ENCODE measurements at regions not wholly inside any gene's neighbourhood (a gene's known extent, or its start where the extent isn't known, plus 50 kb on each side); places are given as distances from the start of the nearest gene placed in this dataset.
"Not testable (repeated sequence)": the region's sequence is repeated elsewhere in the genome, so short reads cannot be mapped to it uniquely, and the experiment has no call there.

DNA sequence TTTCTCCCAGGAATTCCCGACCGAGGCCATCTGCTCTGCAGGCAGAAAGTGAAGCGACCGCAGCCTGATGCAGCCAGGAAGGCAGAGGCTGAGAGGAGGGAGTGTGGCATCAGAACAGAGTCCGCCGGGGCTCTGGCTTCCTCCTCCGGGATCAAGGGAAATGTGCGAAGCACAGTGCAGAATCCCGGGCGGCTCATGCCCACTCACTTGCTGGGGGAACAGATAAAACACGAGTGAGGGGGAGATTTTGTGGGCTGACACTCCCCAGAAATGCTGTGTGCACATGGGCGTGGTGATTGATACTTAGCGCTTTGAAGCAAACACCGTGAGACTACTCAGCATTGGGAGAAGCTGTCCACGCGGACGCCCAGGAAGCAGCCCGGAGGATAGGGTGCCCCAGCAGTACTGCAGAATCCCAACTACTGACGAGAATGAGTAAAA, 75.3 kb upstream of the POMP start:
- Mint-ChIP-seq H3K9me3 (no peaks in the 10 kb centered on the region), H3K4me1 (peaks cover 0 to 11% (median 0%) of the 10 kb centered on the region in 3 donors), H3K36me3 (peaks cover 0 to 6% of the 10 kb centered on the region in 2 donors), H3K27me3 (peaks cover 10 to 23% (median 13%) of the 10 kb centered on the region in 3 donors), H3K4me3 (no peak overlapping the region), H3K27ac (no peak overlapping the region)
- ATAC-seq (ENCODE audit: low read depth in 2 of 2) = no peak
- DNase-seq = no peak

DNA sequence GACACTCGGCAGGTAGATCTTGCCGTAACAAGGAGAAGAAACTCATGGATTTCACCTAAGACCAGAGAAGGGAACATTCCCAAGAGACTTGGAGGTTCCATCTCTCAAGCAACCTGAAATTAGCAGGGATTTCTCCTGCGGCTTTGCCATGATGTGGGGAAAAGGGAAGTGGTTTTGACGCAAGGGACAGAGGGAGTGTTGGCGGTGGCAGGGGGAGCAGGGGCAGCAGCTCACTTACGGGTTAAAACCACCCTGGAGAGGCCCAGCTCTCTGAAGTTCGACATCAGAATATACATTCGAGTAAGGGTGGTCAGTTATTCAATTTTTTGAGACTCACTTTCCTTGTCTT, 76.1 kb upstream of the POMP start:
- Mint-ChIP-seq H3K27me3 (peaks cover 10 to 30% (median 17%) of the 10 kb centered on the region in 3 donors), H3K9me3 (no peaks in the 10 kb centered on the region), H3K4me3 (no peak overlapping the region), H3K36me3 (peaks cover 0 to 6% of the 10 kb centered on the region in 2 donors), H3K4me1 (peaks cover 0 to 11% (median 0%) of the 10 kb centered on the region in 3 donors), H3K27ac (peak overlapping the region in 1 of 6 donors; percentile 58)
- no peak for ATAC-seq (ENCODE audit: low read depth in 2 of 2)
- DNase-seq = no peak

DNA sequence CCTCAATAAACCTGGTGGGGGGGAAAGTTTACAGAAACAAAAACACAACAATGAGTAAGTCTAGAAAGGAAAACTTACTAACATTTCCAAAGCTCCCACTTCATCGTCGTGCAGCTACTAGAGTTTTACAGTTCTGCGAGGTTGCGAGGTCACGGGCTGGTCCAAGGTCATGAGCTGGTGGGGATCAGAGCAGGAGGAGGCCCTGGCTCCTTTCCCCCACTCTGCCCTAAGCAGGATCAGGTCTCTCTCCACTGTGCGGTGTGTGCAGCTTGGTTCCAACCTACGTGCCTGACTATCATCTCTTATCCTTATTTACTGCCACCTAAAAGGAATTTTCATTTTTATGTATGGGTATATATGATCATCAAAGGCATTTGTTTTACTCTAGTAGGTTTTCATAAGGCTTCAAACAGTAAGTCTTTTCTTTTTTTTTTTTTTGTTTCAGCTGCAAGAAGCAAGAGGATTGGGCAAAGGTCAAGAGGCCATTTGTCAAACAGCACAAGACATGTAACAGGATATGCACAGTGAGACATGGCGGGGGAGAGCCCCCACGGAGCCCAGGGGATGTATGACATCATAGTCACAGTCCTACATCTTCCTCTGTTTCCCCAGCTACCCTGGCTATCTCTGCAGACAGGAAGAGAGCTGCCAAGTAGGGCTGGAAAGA, 76.6 kb upstream of the POMP start:
- Mint-ChIP-seq H3K27ac (no peak overlapping the region), H3K4me3 (no peak overlapping the region), H3K27me3 (peaks cover 10 to 35% (median 22%) of the 10 kb centered on the region in 3 donors), H3K36me3 (peaks cover 0 to 6% of the 10 kb centered on the region in 2 donors), H3K9me3 (no peaks in the 10 kb centered on the region), H3K4me1 (peaks cover 0 to 11% (median 0%) of the 10 kb centered on the region in 3 donors)
- DNase-seq = no peak
- no peak for ATAC-seq (ENCODE audit: low read depth in 2 of 2)

DNA sequence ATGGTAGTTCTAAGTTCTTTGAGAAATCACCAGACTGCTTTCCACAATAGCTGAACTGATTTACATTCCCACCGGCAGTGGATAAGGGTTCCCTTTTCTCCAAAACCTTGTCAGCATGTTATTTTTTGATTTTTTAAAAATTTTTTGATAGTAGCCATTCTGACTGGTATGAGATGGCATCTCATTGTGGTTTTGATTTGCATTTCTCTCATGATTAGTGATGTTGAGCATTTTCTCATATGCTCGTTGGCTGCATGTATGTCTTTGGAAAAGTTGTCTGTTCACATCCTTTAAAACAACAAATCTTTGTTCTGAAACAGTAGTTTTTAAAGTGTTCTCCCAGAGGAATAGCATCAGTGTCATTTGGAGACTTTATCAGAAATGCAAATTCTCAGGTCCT, 77.5 kb upstream of the POMP start:
- peaks cover 0 to 6% of the 10 kb centered on the region in 2 donors for H3K36me3 Mint-ChIP-seq

DNA sequence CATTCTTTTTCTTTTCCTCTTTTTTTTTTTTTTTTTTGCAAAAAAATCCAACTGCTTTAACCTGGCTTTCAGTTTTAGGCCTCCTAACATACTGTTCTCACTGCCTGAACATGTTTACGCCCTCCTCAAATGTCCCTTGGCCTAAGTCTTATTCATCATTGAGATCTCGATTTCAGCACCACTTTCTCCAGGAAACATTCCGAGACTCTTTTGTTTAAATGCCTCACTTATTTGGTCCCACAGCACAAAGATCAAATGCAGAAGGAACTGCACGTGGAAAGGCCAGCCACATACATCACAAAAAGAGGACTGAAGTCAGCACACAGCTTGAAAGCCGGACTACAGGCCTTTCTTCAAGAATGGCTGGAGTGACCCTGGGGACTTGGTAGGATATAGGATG, 79.2 kb upstream of the POMP start:
- DNase-seq (no peak), ATAC-seq (ENCODE audit: low read depth in 2 of 2) (no peak)
- H3K9me3 Mint-ChIP-seq = no peaks in the 10 kb centered on the region
- peaks cover 10 to 49% (median 27%) of the 10 kb centered on the region in 3 donors for H3K27me3 Mint-ChIP-seq
- H3K27ac Mint-ChIP-seq = peak overlapping the region in 1 of 6 donors; percentile 1
- peaks cover 0 to 6% of the 10 kb centered on the region in 2 donors for H3K36me3 Mint-ChIP-seq
- H3K4me1 Mint-ChIP-seq = peaks cover 3 to 18% (median 7%) of the 10 kb centered on the region in 3 donors
- no peak overlapping the region for H3K4me3 Mint-ChIP-seq

More for the DNA sequence above, 77.5 kb upstream of the POMP start:
- DNase-seq = no peak
- ATAC-seq (ENCODE audit: low read depth in 2 of 2) = no peak
- no peak overlapping the region for H3K4me3 Mint-ChIP-seq
- H3K27me3 Mint-ChIP-seq = peaks cover 10 to 44% (median 24%) of the 10 kb centered on the region in 3 donors
- no peaks in the 10 kb centered on the region for H3K9me3 Mint-ChIP-seq
- peaks cover 0 to 11% (median 0%) of the 10 kb centered on the region in 3 donors for H3K4me1 Mint-ChIP-seq
- no peak overlapping the region for H3K27ac Mint-ChIP-seq

DNA sequence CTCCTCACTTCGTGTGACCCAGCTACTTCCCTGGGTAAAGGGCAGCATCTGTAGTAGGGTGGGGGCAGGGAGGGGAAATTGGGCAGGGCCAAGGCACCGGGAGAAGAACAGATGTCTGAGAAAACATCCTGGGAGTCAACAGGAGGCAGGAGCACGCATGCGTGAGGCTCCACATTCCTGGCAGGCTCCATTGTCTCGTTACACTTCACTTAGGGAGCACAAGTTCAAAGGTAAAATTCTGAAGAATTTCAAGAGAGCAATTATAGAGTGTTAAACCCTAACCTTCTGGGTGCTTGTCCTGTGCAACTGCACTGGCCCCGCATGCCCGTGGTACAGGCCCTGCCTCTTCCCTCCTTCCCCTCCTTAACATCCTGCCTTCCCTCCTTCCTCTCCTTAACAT, 79.6 kb upstream of the POMP start:
- H3K4me1 Mint-ChIP-seq = peaks cover 7 to 22% (median 11%) of the 10 kb centered on the region in 3 donors
- H3K4me3 Mint-ChIP-seq = no peak overlapping the region
- DNase-seq = no peak
- ATAC-seq (ENCODE audit: low read depth in 2 of 2) = no peak
- H3K27me3 Mint-ChIP-seq = peaks cover 13 to 49% (median 27%) of the 10 kb centered on the region in 3 donors
- H3K36me3 Mint-ChIP-seq = peaks cover 0 to 6% of the 10 kb centered on the region in 2 donors
- no peak overlapping the region for H3K27ac Mint-ChIP-seq
- H3K9me3 Mint-ChIP-seq = no peaks in the 10 kb centered on the region

DNA sequence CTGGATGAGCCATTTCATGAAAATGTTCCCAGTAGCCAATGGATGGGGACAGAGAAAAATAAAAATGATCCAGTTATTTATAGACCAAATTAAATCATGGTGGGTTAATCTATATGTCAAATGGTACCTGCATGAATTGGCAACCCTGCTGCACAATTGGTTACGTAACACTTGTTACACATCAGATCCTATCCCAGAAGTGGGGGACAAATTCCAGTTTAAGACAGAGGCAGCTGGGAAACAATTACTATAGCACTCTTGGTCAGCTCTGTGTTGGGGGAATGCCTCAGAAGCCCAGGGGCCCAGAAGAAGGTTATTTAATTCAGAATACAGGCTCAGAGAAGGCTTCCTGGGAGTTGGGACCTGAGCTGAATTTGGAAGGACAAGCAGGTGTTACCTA, 81.1 kb upstream of the FLT1 start:
- H3K9me3 Mint-ChIP-seq = no peaks in the 10 kb centered on the region
- H3K27ac Mint-ChIP-seq = no peak overlapping the region
- H3K4me3 Mint-ChIP-seq = no peak overlapping the region
- peaks cover 5 to 34% (median 20%) of the 10 kb centered on the region in 3 donors for H3K27me3 Mint-ChIP-seq
- DNase-seq (no peak), ATAC-seq (ENCODE audit: low read depth in 2 of 2) (no peak)
- peaks cover 8 to 16% (median 11%) of the 10 kb centered on the region in 3 donors for H3K4me1 Mint-ChIP-seq
- H3K36me3 Mint-ChIP-seq = peaks cover 0 to 6% of the 10 kb centered on the region in 2 donors

DNA sequence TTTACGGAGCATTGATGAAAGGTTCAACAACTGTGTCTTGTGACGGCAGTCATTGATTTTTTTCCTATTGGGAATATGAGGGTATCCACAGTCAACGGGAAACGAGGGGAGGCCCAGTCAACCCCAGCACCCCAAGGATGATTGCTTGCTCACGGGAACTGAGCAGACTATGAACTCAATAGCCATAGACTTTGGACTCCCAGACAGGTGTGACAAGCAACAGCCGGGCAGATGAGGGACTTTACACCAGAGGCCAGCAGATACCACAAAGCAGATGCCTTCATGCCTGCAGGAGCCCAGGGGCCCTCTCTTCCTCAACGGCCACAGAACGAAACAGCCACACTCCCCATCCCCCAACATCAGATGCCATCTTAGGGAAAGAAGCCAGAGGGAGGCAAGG, 80.3 kb upstream of the FLT1 start:
- H3K4me3 Mint-ChIP-seq = no peak overlapping the region
- peak overlapping the region in 2 of 6 donors; percentile 44 to 55 for H3K27ac Mint-ChIP-seq
- peaks cover 8 to 16% (median 11%) of the 10 kb centered on the region in 3 donors for H3K4me1 Mint-ChIP-seq
- H3K36me3 Mint-ChIP-seq = peaks cover 0 to 6% of the 10 kb centered on the region in 2 donors
- DNase-seq (no peak), ATAC-seq (ENCODE audit: low read depth in 2 of 2) (no peak)
- H3K27me3 Mint-ChIP-seq = peaks cover 5 to 34% (median 20%) of the 10 kb centered on the region in 3 donors
- no peaks in the 10 kb centered on the region for H3K9me3 Mint-ChIP-seq

DNA sequence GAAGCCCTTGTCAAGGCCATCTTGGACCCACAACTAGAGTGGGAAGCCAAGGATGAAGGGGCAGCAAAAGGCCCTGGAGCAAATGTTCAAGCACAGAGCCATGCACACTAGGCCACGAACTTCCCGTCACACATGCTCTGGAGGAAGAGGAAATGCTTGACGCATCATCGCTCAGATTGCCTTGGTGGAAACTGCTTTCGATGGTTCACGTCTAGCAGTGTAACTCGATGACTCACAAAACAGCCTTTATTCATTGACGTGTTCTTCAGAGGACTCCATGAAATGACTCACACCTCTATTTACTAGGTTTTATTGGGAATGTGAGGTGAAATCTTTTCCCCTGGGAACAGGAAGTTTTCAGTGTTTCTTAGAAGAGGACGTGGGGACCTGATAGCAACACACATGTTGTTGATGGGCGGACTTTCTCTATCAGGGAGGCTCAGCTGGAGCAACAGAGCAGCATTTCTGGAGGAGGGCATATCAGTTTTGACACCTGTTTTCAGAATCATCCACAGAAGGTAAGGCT, 79.8 kb upstream of the FLT1 start:
- Mint-ChIP-seq H3K9me3 (no peaks in the 10 kb centered on the region), H3K27me3 (peaks cover 5 to 30% (median 17%) of the 10 kb centered on the region in 3 donors), H3K4me3 (peak overlapping the region in 1 of 8 donors; percentile 56), H3K36me3 (peaks cover 0 to 3% of the 10 kb centered on the region in 2 donors), H3K4me1 (peaks cover 8 to 16% (median 11%) of the 10 kb centered on the region in 3 donors), H3K27ac (peak overlapping the region in 5 of 6 donors; percentile 44 to 89 (median 52))
- ATAC-seq (ENCODE audit: low read depth in 2 of 2) (peak; percentile 75 to 80), DNase-seq (peak; percentile 25)

DNA sequence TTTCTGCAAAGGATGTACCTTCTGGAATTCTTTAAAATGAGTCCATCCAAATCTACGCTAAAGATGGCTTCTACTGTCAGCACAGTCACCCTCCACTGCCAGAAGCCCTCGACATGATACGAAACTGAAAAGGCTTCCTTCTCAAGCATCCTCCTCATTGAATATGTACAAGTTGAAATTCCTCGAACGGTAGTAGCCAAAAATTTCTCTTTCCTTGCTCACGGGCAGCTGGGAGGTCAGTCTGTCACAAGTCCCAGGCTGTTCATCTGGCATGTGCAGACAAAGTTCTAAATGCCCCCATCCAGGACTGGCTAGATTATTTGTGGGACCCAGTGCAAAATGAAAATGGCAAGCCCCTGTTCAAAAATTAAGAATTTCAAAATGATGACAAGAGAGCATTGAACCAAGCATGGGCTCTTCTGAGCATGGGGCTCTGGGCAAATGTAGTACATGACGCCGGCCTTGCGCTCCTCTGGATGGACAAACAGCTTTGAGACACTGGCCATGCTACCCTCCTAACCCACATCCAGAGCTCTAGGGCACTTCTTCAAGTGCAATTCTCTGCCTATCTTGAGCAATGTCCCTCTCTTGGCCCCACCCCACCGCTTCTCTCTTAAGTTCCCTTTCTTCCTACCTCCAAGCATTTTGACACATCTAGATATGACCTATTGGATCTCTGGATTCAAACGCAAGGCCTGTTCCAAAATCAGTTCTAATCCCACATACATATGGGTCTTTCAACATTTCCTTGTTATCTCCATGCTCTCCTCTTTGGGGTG, 78.9 kb upstream of the FLT1 start:
- ATAC-seq (ENCODE audit: low read depth in 2 of 2) (no peak), DNase-seq (no peak)

DNA sequence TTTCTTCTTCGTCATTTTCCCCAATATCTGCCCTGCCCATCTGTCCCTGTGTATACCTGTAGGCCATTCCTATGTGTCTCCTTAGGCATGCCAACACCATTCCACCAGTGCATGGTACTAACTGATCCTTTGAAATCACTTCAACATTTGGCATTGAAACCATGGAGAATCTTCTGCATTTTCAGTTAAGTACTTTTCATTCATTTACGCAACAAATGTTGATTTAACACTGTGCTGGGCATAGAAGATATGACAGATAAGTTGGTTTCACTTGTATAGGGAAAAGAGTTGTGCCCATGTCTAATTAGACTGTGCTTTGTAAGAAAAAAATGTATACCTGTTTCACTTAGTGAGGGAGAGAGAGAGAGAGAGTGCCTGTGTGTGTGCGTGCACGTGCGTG, 77.9 kb upstream of the FLT1 start:
- ATAC-seq (ENCODE audit: low read depth in 2 of 2) (no peak), DNase-seq (no peak)
- Mint-ChIP-seq H3K4me3 (no peak overlapping the region), H3K36me3 (no peaks in the 10 kb centered on the region), H3K9me3 (no peaks in the 10 kb centered on the region), H3K27ac (no peak overlapping the region), H3K27me3 (peaks cover 5 to 19% (median 11%) of the 10 kb centered on the region in 3 donors), H3K4me1 (peaks cover 8 to 16% (median 11%) of the 10 kb centered on the region in 3 donors)

More for the DNA sequence above, 78.9 kb upstream of the FLT1 start:
- Mint-ChIP-seq H3K36me3 (no peaks in the 10 kb centered on the region), H3K4me3 (peak overlapping the region in 1 of 8 donors; percentile 15), H3K4me1 (peaks cover 8 to 16% (median 11%) of the 10 kb centered on the region in 3 donors), H3K27me3 (peaks cover 5 to 26% (median 15%) of the 10 kb centered on the region in 3 donors), H3K9me3 (no peaks in the 10 kb centered on the region), H3K27ac (peak overlapping the region in 1 of 6 donors; percentile 89)

DNA sequence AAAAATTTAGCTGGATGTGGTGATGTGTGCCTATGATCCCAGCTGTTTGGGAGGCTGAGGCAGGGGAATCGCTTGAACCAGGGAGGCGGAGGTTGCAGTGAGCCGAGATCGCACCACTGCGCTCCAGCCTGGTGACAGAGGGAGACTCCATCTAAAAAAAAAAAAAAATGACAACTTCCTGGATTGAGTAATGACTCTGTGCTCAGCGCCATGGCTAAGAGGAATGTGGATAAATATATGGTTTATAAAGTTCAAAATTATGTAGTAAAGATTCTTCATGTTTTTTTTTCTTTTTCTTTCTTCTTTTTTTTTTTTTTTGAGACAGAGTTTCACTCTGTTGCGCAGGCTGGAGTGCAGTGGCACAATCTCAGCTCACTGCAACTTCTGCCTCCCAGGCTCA, 75.4 kb upstream of the FLT1 start:
- H3K9me3 Mint-ChIP-seq; H3K27me3 Mint-ChIP-seq; H3K4me3 Mint-ChIP-seq; H3K36me3 Mint-ChIP-seq; ATAC-seq (ENCODE audit: low read depth in 2 of 2); H3K27ac Mint-ChIP-seq; DNase-seq: not testable (repeated sequence)
- H3K4me1 Mint-ChIP-seq = peaks cover 8 to 15% (median 10%) of the 10 kb centered on the region in 3 donors

DNA sequence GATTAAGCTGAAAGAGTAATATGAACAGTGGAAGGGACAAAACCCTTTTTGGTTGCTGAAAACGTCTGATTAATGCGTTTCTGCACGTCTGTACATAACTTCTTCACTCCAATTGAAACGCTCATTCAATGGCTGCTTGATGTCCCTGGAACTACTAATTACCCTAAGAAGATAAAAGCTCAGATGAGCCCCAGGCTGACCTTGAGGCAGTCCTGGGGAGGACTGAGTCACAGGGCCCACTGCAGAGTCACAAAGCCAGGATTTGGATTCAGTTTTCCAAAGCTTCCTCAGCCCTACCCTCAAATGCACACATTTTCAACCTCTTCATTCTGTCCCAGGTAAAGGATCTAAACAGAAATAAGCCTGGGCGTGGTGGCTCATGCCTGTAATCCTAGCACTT, 75.0 kb upstream of the FLT1 start:
- no peak overlapping the region for H3K4me3 Mint-ChIP-seq
- no peaks in the 10 kb centered on the region for H3K9me3 Mint-ChIP-seq
- no peaks in the 10 kb centered on the region for H3K36me3 Mint-ChIP-seq
- DNase-seq (no peak), ATAC-seq (ENCODE audit: low read depth in 2 of 2) (no peak)
- peaks cover 0 to 5% (median 0%) of the 10 kb centered on the region in 3 donors for H3K27me3 Mint-ChIP-seq
- no peak overlapping the region for H3K27ac Mint-ChIP-seq
- peaks cover 6 to 10% (median 7%) of the 10 kb centered on the region in 3 donors for H3K4me1 Mint-ChIP-seq

Measured in naive B cell (primary cell).